Tibial nerve (tissue), 4 donors: ENCODE measurements at regions not wholly inside any gene's neighbourhood (a gene's known extent, or its start where the extent isn't known, plus 50 kb on each side); places are given as distances from the start of the nearest gene placed in this dataset.
A peak's percentile ranks its signal among the peaks of the same experiment; 100 is the strongest.

Experiments used
- DNase-seq, 2 donors: peaks; one replicate each; pipeline ENCODE4 v3.0.0-alpha.2; 2019; ENCODE audit warnings: low spot score in 2 of 2
- H3K27ac ChIP-seq, 4 donors: fragments of 200-600 bp; sonication (generic) in 3 of 4; one replicate each; pipeline ENCODE4 v1.5.1; 2017 to 2019; ENCODE audit warnings: mild to moderate bottlenecking in 1 of 4
- H3K27me3 ChIP-seq, 2 donors: fragments of 200-600 bp; sonication (generic) in 1 of 2; one replicate each; pipeline versions ENCODE4 v1.5.1 to v1.6.0; 2017 to 2019
- H3K36me3 ChIP-seq, 3 donors: fragments of 200-600 bp; sonication (generic); one replicate each; pipeline ENCODE4 v1.5.1; 2018 to 2019
- H3K4me1 ChIP-seq, 4 donors: fragments of 200-600 bp; sonication (generic) in 3 of 4; one replicate each; pipeline ENCODE4 v1.5.1; 2017 to 2019
- H3K4me3 ChIP-seq, 4 donors: fragments of 200-600 bp; sonication (generic) in 3 of 4; one replicate each; pipeline ENCODE4 v1.5.1; 2017 to 2019; ENCODE audit warnings: mild to moderate bottlenecking in 1 of 4, moderate library complexity in 1 of 4
- H3K9me3 ChIP-seq, 4 donors: fragments of 200-600 bp; sonication (generic) in 3 of 4; one replicate each; pipeline ENCODE4 v1.5.1; 2017 to 2019
- CTCF ChIP-seq, 5 experiments: fragments of 200-600 bp in 3 of 5; fragments of 450-650 bp in 2 of 5; sonication (generic) in 3 of 5; IDR thresholded peaks; one replicate each; pipeline ENCODE4 v1.5.1; 2016 to 2019; ENCODE audit warnings: antibody characterized with exemption in 5 of 5, mild to moderate bottlenecking in 3 of 5, moderate library complexity in 2 of 5
- EP300 ChIP-seq, 2 donors: sonication (generic); formaldehyde crosslinking; IDR thresholded peaks; one replicate each; pipeline ENCODE4 v1.6.1; 2017; ENCODE audit warnings: antibody characterized with exemption in 2 of 2, mild to moderate bottlenecking in 1 of 2
- POLR2A ChIP-seq, 2 donors: fragments of 450-650 bp; IDR thresholded peaks; one replicate each; pipeline ENCODE4 v1.6.1; 2017; ENCODE audit warnings: antibody characterized with exemption in 2 of 2, mild to moderate bottlenecking in 2 of 2, moderate library complexity in 2 of 2
- WGBS, 2 donors: methylation state at CpG; one replicate each; pipeline ENCODE4 v1.1.5; 2018; 5-methylcytosine and 5-hydroxymethylcytosine counted together

- H3K36me3 ChIP-seq: no peaks in the 10 kb centered on the region
- no peak for DNase-seq
- WGBS, 2 donors: 10 to 16% methylated on average over 2 of the region's 2 CpGs
- H3K4me1 ChIP-seq: no peaks in the 10 kb centered on the region
- no peaks in the 10 kb centered on the region for H3K9me3 ChIP-seq
- H3K4me3 ChIP-seq: no peak overlapping the region
- H3K27ac ChIP-seq: no peak overlapping the region
- no peak for TF ChIP-seq CTCF (IDR thresholded peaks at IDR 0.05)
- no peak for TF ChIP-seq EP300 (IDR thresholded peaks at IDR 0.05)
- no peak for TF ChIP-seq POLR2A (IDR thresholded peaks at IDR 0.05)
- H3K27me3 ChIP-seq: no peaks in the 10 kb centered on the region
Observed at GRCh38 chr12:105876396-105876927, 262.3 kb downstream of the NUAK1 start.

GRCh38 chr12:105878964-105879363 lies 259.8 kb downstream of the NUAK1 start:
- H3K4me3 ChIP-seq: no peak overlapping the region
- H3K36me3 ChIP-seq: no peaks in the 10 kb centered on the region
- no peaks in the 10 kb centered on the region for H3K9me3 ChIP-seq
- peaks cover 0 to 6% (median 0%) of the 10 kb centered on the region in 4 donors for H3K4me1 ChIP-seq
- no peak for DNase-seq
- no peaks in the 10 kb centered on the region for H3K27me3 ChIP-seq
- TF ChIP-seq POLR2A (IDR thresholded peaks at IDR 0.05) (no peak), EP300 (IDR thresholded peaks at IDR 0.05) (no peak), CTCF (IDR thresholded peaks at IDR 0.05) (no peak)
- no peak overlapping the region for H3K27ac ChIP-seq
- WGBS, 2 donors: 93 to 97% methylated on average over 3 of the region's 3 CpGs

- Histone ChIP-seq H3K9me3 (no peaks in the 10 kb centered on the region), H3K27ac (no peak overlapping the region)
- TF ChIP-seq CTCF (IDR thresholded peaks at IDR 0.05) (no peak), EP300 (IDR thresholded peaks at IDR 0.05) (no peak), POLR2A (IDR thresholded peaks at IDR 0.05) (no peak)
Observed at GRCh38 chr12:105880824-105881388, 257.8 kb downstream of the NUAK1 start.

GRCh38 chr12:105882404-105882803 lies 256.4 kb downstream of the NUAK1 start:
- TF ChIP-seq POLR2A (IDR thresholded peaks at IDR 0.05) (no peak), CTCF (IDR thresholded peaks at IDR 0.05) (no peak), EP300 (IDR thresholded peaks at IDR 0.05) (peak in 1 of 2 donors; percentile 57)
- 26 to 50% methylated on average over 1 of the region's 1 CpG for WGBS, 2 donors
- no peaks in the 10 kb centered on the region for H3K36me3 ChIP-seq
- H3K4me1 ChIP-seq: peaks cover 0 to 6% (median 0%) of the 10 kb centered on the region in 4 donors
- H3K27me3 ChIP-seq: no peaks in the 10 kb centered on the region
- H3K9me3 ChIP-seq: no peaks in the 10 kb centered on the region
- no peak overlapping the region for H3K4me3 ChIP-seq
- no peak overlapping the region for H3K27ac ChIP-seq
- peak; percentile 38 to 55 for DNase-seq

More at GRCh38 chr12:105880824-105881388, 257.8 kb downstream of the NUAK1 start:
- Histone ChIP-seq H3K36me3 (no peaks in the 10 kb centered on the region), H3K27me3 (no peaks in the 10 kb centered on the region), H3K4me1 (peaks cover 0 to 6% (median 0%) of the 10 kb centered on the region in 4 donors), H3K4me3 (no peak overlapping the region)
- DNase-seq: no peak
- 69 to 84% methylated on average over 2 of the region's 2 CpGs for WGBS, 2 donors

GRCh38 chr12:105887131-105887530 lies 251.6 kb downstream of the NUAK1 start:
- Histone ChIP-seq H3K36me3 (no peaks in the 10 kb centered on the region), H3K4me1 (peaks cover 0 to 6% (median 0%) of the 10 kb centered on the region in 4 donors), H3K27me3 (no peaks in the 10 kb centered on the region), H3K4me3 (no peak overlapping the region), H3K27ac (no peak overlapping the region), H3K9me3 (no peaks in the 10 kb centered on the region)
- WGBS, 2 donors: 92 to 93% methylated on average over 3 of the region's 3 CpGs
- no peak for TF ChIP-seq EP300 (IDR thresholded peaks at IDR 0.05)
- no peak for TF ChIP-seq CTCF (IDR thresholded peaks at IDR 0.05)
- no peak for DNase-seq
